HCT116 (cell line): ENCODE measurements at regions not wholly inside any gene's neighbourhood (a gene's known extent, or its start where the extent isn't known, plus 50 kb on each side); places are given as distances from the start of the nearest gene placed in this dataset.

ENCODE experiments used
- ATAC-seq: fragments of 200-7000 bp; cut with Tn5 transposase; 2 replicates; pipeline ENCODE4 v1.9.1; 2020; ENCODE audit warnings: mild to moderate bottlenecking, moderate library complexity
- BruUV-seq: library from RNA; stranded (reverse); fragments of 400-500 nt; replicated peaks from 2 replicates; lab custom pipeline; 2021; lab: Mats Ljungman, UMichigan
- CTCF ChIA-PET: fragments of 300-600 bp; sonication (Branson Sonifier 250); formaldehyde crosslinking; loops from one replicate; lab custom pipeline; 2021; ENCODE audit warnings: antibody characterized with exemption; lab: Charles Lee
- POLR2A ChIA-PET: fragments of 300-600, 350-600 bp; sonication (Branson Sonifier 250); formaldehyde crosslinking; loops from one replicate; lab custom pipeline; 2021; ENCODE audit warnings: antibody characterized with exemption; lab: Charles Lee
- RAD21 ChIA-PET, 2 experiments: fragments of 300-600 bp; sonication (Branson Sonifier 250); formaldehyde crosslinking; loops; one replicate each; lab custom pipeline; 2023; ENCODE audit warnings: low total read pairs in 2 of 2; ENCODE audit not compliant: uncharacterized antibody in 2 of 2, unreplicated experiment in 2 of 2, low non-redundant PET in 1 of 2; lab: Charles Lee
- DNase-seq: peaks from one replicate; pipeline ENCODE4 v3.0.0-alpha.2; 2010; ENCODE audit warnings: low read depth, low spot score
- H2AFZ ChIP-seq: fragments of 200-600 bp; shearing (Covaris generic), sonication (generic); 2 replicates; pipeline ENCODE4 v1.6.1; 2017; ENCODE audit warnings: low read depth, mixed run types, mixed read lengths, antibody characterized with exemption, low read length; ENCODE audit not compliant: poor library complexity, severe bottlenecking
- H3K27ac ChIP-seq: 2 replicates; pipeline ENCODE4 v1.5.1; 2012; ENCODE audit warnings: low read depth, low read length
- H3K27me3 ChIP-seq: fragments of 200-600 bp; sonication (generic); 2 replicates; pipeline ENCODE4 v1.6.1; 2016; ENCODE audit warnings: mixed run types, low read length, mixed read lengths; ENCODE audit not compliant: insufficient read depth
- H3K36me3 ChIP-seq, 2 experiments: fragments of 200-500 bp in 1 of 2; fragments of 200-600 bp in 1 of 2; sonication (Bioruptor generic) in 1 of 2; sonication (generic) in 1 of 2; 2 replicates each; pipeline versions ENCODE4 v1.5.1 to v1.6.1; 2014 to 2016; ENCODE audit warnings: low read length in 2 of 2, inconsistent platforms in 1 of 2, mixed read lengths in 1 of 2, mixed run types in 1 of 2; ENCODE audit not compliant: insufficient read depth in 2 of 2, control insufficient read depth in 1 of 2
- H3K4me1 ChIP-seq, 2 experiments: fragments of 200-600 bp in 1 of 2; sonication (generic) in 1 of 2; 2 replicates each; pipeline versions ENCODE4 v1.5.1 to v1.6.1; 2012 to 2017; ENCODE audit warnings: low read length in 2 of 2, inconsistent platforms in 1 of 2, mild to moderate bottlenecking in 1 of 2, mixed read lengths in 1 of 2, mixed run types in 1 of 2, moderate library complexity in 1 of 2; ENCODE audit not compliant: insufficient read depth in 2 of 2, control insufficient read depth in 1 of 2
- H3K4me2 ChIP-seq: fragments of 200-600 bp; sonication (generic); 2 replicates; pipeline ENCODE4 v1.6.1; 2017; ENCODE audit warnings: mixed run types, low read length, mixed read lengths
- H3K4me3 ChIP-seq, 2 experiments: fragments of 200-600 bp in 1 of 2; sonication (generic) in 1 of 2; replicated peaks in 1 of 2; 2 replicates each; pipeline ENCODE4 v1.5.1; 2011 to 2016; ENCODE audit warnings: low read length in 2 of 2, control low read depth in 1 of 2, low read depth in 1 of 2, mild to moderate bottlenecking in 1 of 2, mixed read lengths in 1 of 2, mixed run types in 1 of 2
- H3K79me2 ChIP-seq: fragments of 200-600 bp; sonication (generic); 2 replicates; pipeline ENCODE4 v1.6.1; 2017; ENCODE audit warnings: mild to moderate bottlenecking, mixed run types, low read length, moderate library complexity, mixed read lengths; ENCODE audit not compliant: insufficient read depth
- H3K9ac ChIP-seq: fragments of 200-600 bp; sonication (generic); 2 replicates; pipeline ENCODE4 v1.6.1; 2016; ENCODE audit warnings: low read length, mixed read lengths
- H3K9me2 ChIP-seq: fragments of 200-600 bp; sonication (generic), shearing (Covaris generic); 2 replicates; pipeline ENCODE4 v1.6.1; 2017; ENCODE audit warnings: mixed run types, mild to moderate bottlenecking, moderate library complexity; ENCODE audit not compliant: insufficient read depth
- H3K9me3 ChIP-seq, 2 experiments: fragments of 200-500 bp in 1 of 2; fragments of 200-600 bp in 1 of 2; sonication (Bioruptor generic) in 1 of 2; sonication (generic) in 1 of 2; 2 replicates each; pipeline ENCODE4 v1.6.1; 2014 to 2017; ENCODE audit warnings: low read length in 2 of 2, mixed read lengths in 2 of 2, inconsistent platforms in 1 of 2, low read depth in 1 of 2, mild to moderate bottlenecking in 1 of 2, mixed run types in 1 of 2, moderate library complexity in 1 of 2; ENCODE audit not compliant: control insufficient read depth in 1 of 2, insufficient read depth in 1 of 2
- H4K20me1 ChIP-seq: fragments of 200-600 bp; sonication (generic), shearing (Covaris generic); 2 replicates; pipeline ENCODE4 v1.6.1; 2017; ENCODE audit warnings: mixed run types, mild to moderate bottlenecking, moderate library complexity; ENCODE audit not compliant: insufficient read depth
- CBX3 ChIP-seq: IDR thresholded peaks from 2 replicates; pipeline ENCODE4 v1.6.1; 2012; ENCODE audit warnings: low read depth
- CEBPB ChIP-seq: IDR thresholded peaks from 2 replicates; pipeline ENCODE4 v1.6.1; 2012; ENCODE audit warnings: low read depth
- EGR1 ChIP-seq: IDR thresholded peaks from 2 replicates; pipeline ENCODE4 v1.6.1; 2012; ENCODE audit warnings: low read depth
- ELF1 ChIP-seq: IDR thresholded peaks from 2 replicates; pipeline ENCODE4 v1.6.1; 2012; ENCODE audit warnings: low read depth, borderline replicate concordance
- EZH2 ChIP-seq: fragments of 200-600 bp; sonication (generic); IDR thresholded peaks from 2 replicates; pipeline ENCODE4 v1.6.1; 2017; ENCODE audit warnings: antibody characterized with exemption, mixed run types
- EZH2phosphoT487 ChIP-seq: fragments of 200-600 bp; IDR thresholded peaks from 2 replicates; pipeline ENCODE4 v1.6.1; 2018; ENCODE audit warnings: antibody characterized with exemption, borderline replicate concordance
- FOSL1 ChIP-seq: IDR thresholded peaks from 2 replicates; pipeline ENCODE4 v1.6.1; 2012; ENCODE audit warnings: low read depth
- POLR2A ChIP-seq: IDR thresholded peaks from 2 replicates; pipeline ENCODE4 v1.7.0; 2011; ENCODE audit warnings: borderline replicate concordance; ENCODE audit not compliant: insufficient read depth, insufficient read length; ENCODE audit errors: extremely low read depth
- RAD21 ChIP-seq: IDR thresholded peaks from 2 replicates; pipeline ENCODE4 v1.6.1; 2012; ENCODE audit warnings: low read depth, mild to moderate bottlenecking
- SIN3A ChIP-seq: IDR thresholded peaks from 2 replicates; pipeline ENCODE4 v1.6.1; 2012; ENCODE audit warnings: low read depth
- SP1 ChIP-seq: IDR thresholded peaks from 2 replicates; pipeline ENCODE4 v1.6.1; 2012; ENCODE audit warnings: low read depth
- SRF ChIP-seq: IDR thresholded peaks from 2 replicates; pipeline ENCODE4 v1.6.1; 2012; ENCODE audit warnings: low read depth
- YY1 ChIP-seq: IDR thresholded peaks from 2 replicates; pipeline ENCODE4 v1.6.1; 2011; ENCODE audit warnings: low read length, low read depth, moderate library complexity, mild to moderate bottlenecking; ENCODE audit not compliant: insufficient replicate concordance; ENCODE audit errors: extremely low read depth
- ZFX ChIP-seq: fragments of 450-650 bp; IDR thresholded peaks from 2 replicates; pipeline ENCODE4 v1.6.1; 2017
- ZNF274 ChIP-seq: fragments of 200-500 bp; sonication (Bioruptor generic); IDR thresholded peaks from 2 replicates; pipeline ENCODE4 v1.6.1; 2014; ENCODE audit warnings: mild to moderate bottlenecking, low read depth, low read length, inconsistent platforms
- intact Hi-C: fragments of 100-400 bp; cut with micrococcal nuclease; formaldehyde crosslinking; loops from 2 replicates; pipeline ENCODE4 v1.10.0; 2022
- TF ChIP-seq, protein P1 (sequence below): IDR thresholded peaks from 2 replicates; pipeline ENCODE4 v1.6.1; 2012
- TF ChIP-seq, protein P2 (sequence below): IDR thresholded peaks from 2 replicates; pipeline ENCODE4 v1.6.1; 2012
- TF ChIP-seq, protein P3 (sequence below): IDR thresholded peaks from 2 replicates; pipeline ENCODE4 v1.6.1; 2012; ENCODE audit warnings: low read depth
- TF ChIP-seq, protein P4 (sequence below): IDR thresholded peaks from 2 replicates; pipeline ENCODE4 v1.6.1; 2011; ENCODE audit warnings: mild to moderate bottlenecking, low read length, moderate library complexity; ENCODE audit not compliant: insufficient replicate concordance; ENCODE audit errors: extremely low read depth

DNA sequence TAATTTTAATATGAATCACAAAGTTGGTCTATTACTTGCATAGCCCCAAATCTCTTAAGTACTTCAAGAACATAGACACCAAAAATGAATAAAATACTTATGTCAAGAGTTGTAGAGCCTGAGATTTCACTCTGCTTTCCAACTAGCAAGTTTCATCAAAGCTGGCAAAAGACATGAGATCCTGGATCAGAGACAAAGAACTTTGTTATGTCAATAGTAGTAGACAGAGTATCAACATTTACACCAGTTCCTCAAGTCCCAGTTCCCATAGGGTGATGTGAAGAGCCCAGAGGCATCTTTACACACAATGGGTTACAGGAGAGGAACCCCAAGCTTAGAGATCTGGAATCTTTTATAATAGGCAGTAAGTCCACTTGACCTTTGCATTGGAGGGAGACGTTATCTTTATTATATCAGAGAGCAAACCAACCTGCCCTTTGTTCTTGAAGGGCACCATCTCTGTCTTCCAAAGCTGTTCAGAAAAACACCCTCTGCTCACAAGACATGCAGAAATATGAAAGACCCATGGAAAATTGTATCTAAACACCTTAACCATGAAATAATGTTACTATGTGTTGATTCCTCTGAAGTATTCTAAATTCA lies 174.4 kb upstream of the GALNT2 start:
- H3K4me3 ChIP-seq = no peak overlapping the region
- ChIA-PET RAD21 (no interaction called here), CTCF (no interaction called here), POLR2A (no interaction called here)
- peaks cover 18% of the 10 kb centered on the region for H3K27me3 ChIP-seq
- DNase-seq = no peak
- H4K20me1 ChIP-seq = no peaks in the 10 kb centered on the region; the same call in 1 of the 2 replicates
- H2AFZ ChIP-seq = no peak overlapping the region
- H3K79me2 ChIP-seq = no peaks in the 10 kb centered on the region
- no peaks in the 10 kb centered on the region for H3K9me3 ChIP-seq
- TF ChIP-seq POLR2A (no peak), FOSL1 (no peak), RAD21 (no peak), SIN3A (no peak), YY1 (no peak), ELF1 (no peak), EGR1 (no peak), SRF (no peak), CBX3 (no peak), ZFX (no peak), EZH2 (no peak), EZH2phosphoT487 (no peak), ZNF274 (no peak), CEBPB (no peak), SP1 (no peak)
- TF ChIP-seq, protein P1, sequence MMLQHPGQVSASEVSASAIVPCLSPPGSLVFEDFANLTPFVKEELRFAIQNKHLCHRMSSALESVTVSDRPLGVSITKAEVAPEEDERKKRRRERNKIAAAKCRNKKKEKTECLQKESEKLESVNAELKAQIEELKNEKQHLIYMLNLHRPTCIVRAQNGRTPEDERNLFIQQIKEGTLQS = no peak
- TF ChIP-seq, protein P2, sequence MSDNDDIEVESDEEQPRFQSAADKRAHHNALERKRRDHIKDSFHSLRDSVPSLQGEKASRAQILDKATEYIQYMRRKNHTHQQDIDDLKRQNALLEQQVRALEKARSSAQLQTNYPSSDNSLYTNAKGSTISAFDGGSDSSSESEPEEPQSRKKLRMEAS = no peak
- TF ChIP-seq, protein P3, sequence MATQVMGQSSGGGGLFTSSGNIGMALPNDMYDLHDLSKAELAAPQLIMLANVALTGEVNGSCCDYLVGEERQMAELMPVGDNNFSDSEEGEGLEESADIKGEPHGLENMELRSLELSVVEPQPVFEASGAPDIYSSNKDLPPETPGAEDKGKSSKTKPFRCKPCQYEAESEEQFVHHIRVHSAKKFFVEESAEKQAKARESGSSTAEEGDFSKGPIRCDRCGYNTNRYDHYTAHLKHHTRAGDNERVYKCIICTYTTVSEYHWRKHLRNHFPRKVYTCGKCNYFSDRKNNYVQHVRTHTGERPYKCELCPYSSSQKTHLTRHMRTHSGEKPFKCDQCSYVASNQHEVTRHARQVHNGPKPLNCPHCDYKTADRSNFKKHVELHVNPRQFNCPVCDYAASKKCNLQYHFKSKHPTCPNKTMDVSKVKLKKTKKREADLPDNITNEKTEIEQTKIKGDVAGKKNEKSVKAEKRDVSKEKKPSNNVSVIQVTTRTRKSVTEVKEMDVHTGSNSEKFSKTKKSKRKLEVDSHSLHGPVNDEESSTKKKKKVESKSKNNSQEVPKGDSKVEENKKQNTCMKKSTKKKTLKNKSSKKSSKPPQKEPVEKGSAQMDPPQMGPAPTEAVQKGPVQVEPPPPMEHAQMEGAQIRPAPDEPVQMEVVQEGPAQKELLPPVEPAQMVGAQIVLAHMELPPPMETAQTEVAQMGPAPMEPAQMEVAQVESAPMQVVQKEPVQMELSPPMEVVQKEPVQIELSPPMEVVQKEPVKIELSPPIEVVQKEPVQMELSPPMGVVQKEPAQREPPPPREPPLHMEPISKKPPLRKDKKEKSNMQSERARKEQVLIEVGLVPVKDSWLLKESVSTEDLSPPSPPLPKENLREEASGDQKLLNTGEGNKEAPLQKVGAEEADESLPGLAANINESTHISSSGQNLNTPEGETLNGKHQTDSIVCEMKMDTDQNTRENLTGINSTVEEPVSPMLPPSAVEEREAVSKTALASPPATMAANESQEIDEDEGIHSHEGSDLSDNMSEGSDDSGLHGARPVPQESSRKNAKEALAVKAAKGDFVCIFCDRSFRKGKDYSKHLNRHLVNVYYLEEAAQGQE = no peak
- TF ChIP-seq, protein P4, sequence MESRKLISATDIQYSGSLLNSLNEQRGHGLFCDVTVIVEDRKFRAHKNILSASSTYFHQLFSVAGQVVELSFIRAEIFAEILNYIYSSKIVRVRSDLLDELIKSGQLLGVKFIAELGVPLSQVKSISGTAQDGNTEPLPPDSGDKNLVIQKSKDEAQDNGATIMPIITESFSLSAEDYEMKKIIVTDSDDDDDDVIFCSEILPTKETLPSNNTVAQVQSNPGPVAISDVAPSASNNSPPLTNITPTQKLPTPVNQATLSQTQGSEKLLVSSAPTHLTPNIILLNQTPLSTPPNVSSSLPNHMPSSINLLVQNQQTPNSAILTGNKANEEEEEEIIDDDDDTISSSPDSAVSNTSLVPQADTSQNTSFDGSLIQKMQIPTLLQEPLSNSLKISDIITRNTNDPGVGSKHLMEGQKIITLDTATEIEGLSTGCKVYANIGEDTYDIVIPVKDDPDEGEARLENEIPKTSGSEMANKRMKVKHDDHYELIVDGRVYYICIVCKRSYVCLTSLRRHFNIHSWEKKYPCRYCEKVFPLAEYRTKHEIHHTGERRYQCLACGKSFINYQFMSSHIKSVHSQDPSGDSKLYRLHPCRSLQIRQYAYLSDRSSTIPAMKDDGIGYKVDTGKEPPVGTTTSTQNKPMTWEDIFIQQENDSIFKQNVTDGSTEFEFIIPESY = no peak
- H3K27ac ChIP-seq = no peak overlapping the region
- H3K36me3 ChIP-seq = no peaks in the 10 kb centered on the region
- no peak overlapping the region for H3K9ac ChIP-seq
- ATAC-seq = no peak
- BruUV-seq = no TSS peak
- peaks cover 0 to 7% of the 10 kb centered on the region in 2 experiments; a peak in 1 of 4 replicates for H3K4me1 ChIP-seq
- intact Hi-C loops = no loop called here
- no peaks in the 10 kb centered on the region for H3K9me2 ChIP-seq
- H3K4me2 ChIP-seq = no peak overlapping the region
